NAMALWA (cell line): ENCODE measurements at regions not wholly inside any gene's neighbourhood (a gene's known extent, or its start where the extent isn't known, plus 50 kb on each side); places are given as distances from the start of the nearest gene placed in this dataset.

Experiments used
- DNase-seq: peaks from one replicate; pipeline ENCODE4 v3.0.0-alpha.2; 2015; ENCODE audit warnings: low spot score

DNA sequence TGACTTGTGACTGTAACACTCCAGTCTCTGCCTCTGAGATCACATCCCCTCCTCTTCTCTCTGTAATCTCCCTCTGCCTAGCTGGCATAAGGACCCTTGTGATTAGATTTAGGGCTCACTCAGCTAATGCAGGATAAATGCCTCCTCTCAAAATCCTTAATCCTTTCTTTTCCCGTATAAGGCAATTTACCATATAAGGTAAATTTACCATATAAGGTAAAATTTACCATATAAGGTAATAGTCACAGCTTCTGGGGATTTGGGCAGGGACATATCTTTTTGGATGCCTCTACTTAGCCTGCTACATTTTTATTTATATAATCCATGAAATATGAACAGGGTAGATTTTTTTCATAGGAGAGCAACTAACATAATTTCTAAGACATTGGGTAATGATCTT, 318.0 kb upstream of the PUM3 start:
- DNase-seq = no peak

DNA sequence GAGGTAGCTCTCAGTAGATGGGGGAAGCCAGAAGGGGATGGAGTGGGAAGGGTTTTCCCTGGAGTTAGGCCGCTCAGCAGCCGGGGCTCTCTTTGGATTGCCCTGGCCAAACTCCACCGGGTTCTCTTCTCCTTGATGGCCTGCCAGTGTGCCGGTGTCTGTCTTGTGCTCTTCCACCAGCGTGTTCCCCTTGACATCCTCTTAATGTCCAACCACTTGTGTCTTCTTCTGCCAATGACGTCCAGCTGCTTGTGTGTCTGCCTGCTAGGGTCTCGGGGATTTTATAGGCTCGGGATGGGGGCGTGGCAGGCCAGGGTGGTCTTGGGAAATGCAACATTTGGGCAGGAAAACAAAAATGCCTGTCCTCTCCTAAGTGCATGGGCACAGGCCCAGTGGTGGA, 313.1 kb upstream of the PUM3 start:
- no peak for DNase-seq

DNA sequence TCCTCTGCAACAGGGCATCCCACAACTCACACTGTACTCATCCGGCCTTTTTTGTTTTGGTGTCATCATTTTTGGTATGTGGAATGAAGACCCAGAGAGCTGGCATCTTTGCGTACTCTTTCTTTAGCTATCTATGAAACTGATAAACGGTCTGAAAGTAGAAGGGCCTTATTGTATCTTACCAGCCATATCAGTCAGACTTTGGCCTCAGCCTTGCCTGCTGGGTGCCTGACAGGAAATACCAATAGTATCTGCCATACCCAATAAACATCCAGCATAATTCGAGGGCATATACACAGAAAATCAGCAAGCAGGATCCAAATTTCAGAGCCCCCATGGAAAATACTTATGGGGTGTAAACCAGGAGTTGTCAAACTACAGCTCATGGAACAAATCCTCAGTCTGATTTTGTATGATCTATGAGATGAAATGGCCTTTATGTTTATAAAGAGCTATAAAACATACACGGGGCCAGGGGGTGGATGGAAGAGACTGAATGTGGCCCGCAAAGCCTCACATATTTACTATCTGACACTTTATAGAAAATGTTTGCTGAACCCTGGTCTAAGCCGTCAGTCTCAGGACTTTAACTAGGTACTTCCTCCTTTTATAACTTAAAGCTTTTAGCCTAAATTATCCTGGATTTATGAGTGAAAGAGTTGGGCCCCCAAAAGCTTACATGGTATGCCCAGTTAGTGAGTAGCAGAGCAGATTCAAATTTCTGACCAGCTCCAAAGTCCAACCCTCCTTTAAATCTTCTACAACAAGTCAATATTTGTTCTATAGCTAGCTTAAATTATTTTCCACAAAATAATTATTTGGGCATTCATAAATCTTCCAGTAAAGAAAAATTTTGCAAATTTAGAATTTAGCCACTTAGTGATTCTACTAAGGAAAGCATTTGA, 308.0 kb upstream of the PUM3 start:
- no peak for DNase-seq

DNA sequence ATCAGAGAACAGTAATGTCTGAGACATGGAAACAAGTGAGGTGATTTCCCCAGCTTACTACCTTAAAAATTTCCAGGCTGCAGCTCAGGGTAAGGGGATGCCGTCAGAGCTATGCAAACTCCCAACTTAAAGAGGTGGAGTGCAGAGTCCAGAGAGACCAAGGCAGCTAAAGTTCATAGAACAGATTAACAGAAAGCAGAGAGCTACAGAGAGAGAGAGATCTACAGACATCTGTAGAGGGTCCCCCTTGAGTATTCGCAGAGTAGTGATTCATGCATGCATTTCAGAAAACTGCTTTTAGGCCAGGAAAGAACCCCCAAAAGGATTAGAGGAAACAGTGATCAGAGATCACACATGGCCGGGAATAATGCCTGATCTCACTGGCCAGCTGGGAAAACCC, 306.2 kb upstream of the PUM3 start:
- no peak for DNase-seq

DNA sequence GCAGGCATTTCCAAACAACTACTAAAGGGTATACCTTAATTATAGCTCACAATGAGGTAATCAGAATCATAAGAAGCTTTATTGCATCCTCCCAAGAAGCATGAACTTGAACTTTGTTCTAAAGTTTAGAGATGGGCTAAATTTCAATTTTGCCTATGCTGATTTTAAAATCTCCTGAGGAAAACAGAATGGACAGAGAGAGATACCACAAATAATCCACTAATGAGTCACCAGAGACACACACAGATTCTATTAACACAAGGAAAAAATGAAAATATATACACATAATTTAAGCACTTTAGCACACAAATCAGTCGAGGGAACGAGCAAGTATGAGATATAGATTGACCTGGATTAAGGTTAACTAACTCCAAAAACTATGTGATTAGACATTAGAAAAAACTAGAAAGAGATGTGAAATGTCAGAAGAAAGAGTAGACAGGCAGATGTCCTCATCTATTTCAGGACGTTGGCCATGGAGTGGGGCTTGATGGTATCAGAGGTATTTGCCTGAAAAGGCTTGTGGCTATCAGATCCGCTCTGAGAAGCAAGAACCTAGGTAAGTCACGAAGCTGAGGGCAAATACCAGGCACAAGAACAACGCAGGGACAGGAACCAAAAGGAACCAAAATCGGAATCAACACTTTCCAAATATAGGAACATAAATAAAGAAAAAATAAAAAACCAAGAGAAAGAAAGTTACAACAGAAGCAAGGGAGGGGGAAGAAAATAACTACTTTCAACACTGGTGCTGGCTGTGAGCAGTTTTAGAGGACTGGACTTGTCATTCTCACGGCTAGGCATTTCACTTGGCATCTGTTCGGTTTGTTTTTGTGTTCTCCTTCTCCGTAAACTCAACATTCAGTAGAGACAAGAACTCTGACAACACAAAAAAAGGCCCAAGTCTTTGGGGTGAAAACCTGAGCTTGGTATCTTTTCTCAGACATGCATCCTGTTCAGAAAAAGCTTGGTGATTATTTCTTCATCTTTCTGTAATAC, 294.6 kb upstream of the PUM3 start:
- no peak for DNase-seq

DNA sequence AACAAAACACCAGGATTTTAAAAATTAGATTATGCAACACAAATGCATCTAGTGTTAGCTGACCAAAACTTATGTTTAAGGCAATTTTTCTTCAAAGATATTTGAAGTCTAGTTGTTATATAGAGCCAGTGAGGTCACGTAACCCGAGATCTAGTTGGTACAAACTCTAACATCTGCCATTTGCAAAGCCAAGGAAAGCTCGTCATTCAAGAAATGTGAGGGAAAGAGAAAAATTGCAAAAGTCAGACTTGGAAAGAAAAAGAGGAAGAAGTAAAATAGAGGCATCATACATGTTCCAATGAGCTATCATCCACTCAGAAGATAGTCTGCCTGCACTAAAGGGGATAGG, 293.4 kb upstream of the PUM3 start:
- no peak for DNase-seq

DNA sequence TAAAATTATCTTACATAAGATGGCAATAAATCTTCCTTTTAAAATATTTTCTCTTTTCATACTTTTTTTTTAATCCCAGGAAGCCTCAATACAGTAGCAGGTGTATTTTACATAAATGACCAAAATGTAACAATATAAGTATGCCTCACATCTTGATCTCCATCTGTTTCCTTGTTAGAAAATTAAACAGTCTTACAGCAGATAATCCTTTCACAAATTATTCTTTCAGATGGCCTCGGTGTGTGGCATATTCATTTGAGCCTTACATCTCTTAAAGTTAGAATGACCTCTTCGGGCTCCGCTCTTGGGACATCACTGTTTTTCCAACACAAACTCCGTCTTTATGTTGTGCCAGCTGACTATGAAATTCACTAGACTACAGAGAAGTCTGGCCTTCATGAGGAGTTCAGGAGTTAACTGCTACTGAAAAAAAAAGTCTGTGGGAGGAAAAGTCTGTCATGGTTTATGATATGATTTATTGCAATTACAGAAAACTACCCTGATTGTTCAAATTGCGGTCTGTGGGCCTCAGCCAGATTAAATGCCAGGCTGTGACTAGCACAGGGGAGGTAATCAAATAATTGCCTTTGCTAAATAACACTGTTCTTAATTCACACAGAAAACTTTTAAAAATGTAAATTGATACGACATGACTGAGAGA, 292.9 kb upstream of the PUM3 start:
- no peak for DNase-seq

DNA sequence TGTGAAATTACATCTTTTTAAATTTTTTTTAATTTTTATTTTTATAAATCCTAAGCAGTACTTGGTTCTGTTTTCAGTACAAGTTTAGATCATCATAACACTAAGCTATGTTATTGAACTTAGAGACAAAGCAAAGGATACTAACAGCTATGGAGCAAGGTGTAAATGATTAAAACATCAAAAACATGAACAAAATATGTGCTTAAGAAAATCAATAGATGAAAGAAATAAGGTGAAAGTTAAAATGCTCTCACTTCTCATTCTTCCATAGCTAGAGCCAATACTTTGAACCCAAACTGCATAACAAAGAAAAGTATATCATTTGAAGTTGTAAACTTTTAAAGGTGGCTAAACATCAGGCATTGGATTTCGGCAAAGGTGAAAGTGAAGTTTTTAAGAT, 292.3 kb upstream of the PUM3 start:
- no peak for DNase-seq

DNA sequence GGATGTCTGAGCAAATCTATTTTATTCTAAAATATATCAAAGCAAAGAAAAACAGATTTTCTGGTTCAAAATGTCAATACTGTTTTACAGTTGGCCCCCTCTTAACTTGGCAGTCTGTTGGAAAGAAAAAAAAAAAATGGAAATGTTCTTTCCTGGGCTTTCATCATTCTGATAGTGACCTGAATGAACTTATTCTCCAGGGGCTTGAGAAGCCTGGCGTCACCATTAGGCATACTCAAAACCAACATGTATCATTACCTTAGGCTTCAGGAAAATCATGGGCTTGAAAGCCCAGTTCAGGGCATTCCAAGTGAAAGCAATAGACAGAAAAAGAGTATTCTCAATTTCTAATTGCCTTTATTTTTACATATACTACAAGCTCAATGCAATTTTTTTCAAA, 283.7 kb upstream of the PUM3 start:
- no peak for DNase-seq

DNA sequence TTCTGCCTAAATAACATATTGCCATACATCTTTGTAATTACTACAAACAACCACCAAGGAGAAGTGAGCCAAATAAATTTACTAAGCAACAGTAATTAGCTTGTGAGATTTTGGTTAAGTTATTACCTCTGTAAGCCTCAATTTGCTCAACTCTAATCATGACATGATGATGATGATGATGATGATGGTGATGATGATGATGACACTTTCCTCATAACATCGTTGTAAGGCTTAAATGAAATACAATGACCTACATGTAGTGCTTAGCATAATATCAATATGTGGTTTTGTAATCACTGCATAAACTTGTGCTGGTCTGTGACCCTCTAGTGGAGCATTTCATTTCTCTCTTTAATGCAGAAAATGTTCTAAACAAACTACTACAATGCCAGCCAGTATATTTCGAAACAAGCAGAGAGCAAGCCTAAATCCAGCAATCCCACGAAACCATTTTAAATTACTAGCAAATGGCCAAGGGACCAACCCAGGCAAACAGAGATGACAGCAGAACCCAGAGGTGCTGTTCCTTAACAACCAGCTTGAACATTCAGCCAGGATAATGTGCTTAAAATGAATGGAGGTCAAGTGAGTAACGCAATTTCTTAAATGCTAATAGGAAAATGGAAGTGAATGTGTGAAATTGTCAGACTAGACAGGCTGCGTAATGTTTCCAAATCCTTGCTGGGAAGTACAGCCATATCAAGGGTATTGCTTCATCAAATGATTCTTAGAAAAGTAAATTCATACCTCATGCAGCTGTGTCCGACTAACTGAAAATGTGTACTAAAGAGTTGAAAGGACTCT, 281.9 kb upstream of the PUM3 start:
- DNase-seq = no peak

DNA sequence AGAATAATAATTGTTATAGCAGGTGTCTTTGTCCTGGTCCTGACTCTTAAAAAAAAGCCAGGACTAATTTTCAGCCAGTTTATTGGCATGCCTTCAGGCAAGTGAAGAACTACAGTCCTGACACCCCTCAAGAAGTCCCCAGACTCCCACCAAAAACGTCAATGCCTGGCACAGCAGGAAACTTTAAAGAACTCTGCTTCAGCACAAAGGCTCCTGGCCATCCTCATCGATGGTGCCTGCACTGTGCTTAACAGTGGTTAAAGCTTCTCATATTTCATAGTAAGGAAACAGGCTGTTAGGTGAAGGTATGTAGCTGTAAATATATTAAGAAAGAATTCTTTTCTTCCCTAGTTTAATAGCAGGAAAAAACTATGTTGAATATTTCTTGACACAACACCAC, 280.1 kb upstream of the PUM3 start:
- DNase-seq = no peak

DNA sequence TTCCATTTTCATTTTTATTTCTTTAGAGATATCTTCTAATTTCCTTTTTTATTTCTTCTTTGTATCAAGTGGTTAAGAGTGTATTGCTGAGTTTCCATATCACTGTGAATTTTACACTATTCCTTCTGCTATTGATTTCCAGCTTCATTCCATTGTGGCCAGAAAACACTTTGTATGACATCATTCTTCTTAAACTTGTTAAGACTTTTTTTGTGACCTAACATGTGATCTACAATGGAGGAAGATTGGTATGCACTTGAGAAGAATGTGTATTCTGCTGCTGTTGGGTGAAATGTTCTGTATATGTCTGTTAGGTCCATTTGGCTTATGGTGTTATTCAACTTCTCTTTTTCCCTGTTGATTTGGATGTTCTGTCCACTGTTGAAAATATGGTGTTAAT, 274.2 kb upstream of the PUM3 start:
- DNase-seq = no peak

DNA sequence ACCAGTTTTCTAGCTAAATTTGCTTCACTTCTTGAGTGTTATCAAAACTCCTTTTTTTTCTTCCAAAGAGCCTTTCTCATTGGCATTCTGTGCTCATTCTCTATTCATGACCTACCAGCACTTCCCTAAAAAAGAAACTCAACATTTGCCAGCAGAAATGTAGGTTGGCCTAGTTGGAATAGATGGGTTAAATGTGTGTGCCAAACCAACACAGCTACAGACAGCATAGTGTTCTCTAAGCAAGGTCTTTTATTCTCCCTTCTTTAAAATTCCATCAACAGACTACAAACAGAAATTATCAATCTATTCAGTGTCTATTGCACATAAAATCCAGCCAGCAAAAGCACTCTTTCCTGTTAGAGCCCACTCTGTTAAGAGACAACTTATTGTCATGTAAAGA, 255.8 kb upstream of the PUM3 start:
- no peak for DNase-seq

DNA sequence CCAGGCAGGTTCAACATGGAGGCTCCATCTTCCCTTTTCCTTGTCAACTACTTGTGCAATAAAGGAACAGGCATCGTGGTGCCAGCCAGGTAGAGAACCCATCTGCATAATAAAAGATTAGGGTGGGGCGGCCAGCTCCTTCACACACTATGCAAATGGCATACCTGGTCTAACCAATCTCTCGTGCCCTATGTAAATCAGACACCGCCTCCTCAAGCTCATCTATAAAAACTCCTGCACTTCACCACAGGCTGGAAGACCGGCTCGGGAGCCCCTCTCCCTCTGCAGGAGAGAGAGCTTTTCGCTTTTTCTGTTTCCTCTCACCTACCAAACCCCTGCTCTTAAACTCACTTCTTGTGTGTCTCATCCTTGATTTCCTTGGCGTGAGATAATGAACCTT, 244.3 kb upstream of the PUM3 start:
- no peak for DNase-seq

DNA sequence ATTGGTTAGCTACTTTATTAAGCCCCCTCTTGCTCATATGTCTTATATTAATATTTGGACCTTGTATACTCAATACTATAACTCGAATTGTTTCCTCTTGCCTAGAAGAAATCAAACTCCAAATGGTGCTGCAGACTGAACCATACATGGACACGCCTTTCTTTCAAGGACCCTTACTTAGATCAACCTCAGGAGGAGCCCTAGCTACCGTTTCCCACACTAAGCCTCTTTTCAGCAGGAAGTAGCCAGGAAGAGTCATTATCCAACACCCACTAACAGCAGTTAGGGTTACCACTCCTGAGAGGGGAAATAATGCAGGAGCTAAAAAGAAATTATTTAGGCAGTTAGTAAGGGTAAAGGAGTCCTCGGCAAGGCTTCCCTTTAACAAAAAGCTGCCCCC, 243.8 kb upstream of the PUM3 start:
- DNase-seq = no peak

DNA sequence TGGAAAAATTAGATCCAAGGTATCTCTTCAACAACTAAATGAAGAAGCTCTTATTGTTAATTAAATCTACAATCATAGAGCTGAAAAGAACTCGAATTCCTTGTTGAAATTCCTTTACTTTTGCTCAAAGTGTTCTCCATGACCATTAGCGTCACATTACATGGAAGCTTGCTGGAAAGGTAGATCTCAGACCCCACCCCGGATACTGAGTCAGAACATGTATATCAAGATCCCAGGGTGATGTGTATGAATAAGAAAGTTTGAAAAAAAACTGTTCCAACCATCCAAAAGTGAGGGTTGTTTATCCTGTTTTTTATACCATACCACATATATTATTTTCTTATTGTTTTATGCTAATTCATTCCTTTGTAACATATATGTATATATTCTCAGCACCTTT, 237.1 kb upstream of the PUM3 start:
- no peak for DNase-seq

DNA sequence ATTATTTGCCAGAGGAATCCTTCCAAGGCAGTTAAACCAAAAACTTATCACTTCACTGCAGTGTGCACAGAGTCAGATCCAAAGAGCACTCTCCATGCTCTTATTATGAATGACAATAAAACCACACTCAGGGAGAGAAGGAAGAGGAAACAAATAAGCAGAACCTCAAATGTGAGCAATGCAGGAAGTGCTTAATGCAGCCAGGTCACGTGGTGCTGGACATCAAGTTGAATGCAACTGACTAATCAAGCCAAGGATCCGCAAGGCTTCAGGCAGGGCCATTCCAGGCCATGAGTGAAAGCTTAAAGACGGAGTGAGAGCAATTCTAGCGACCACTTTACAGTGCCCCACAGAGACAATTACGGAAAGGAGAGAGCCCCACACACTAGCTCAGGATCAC, 230.4 kb upstream of the PUM3 start:
- no peak for DNase-seq

DNA sequence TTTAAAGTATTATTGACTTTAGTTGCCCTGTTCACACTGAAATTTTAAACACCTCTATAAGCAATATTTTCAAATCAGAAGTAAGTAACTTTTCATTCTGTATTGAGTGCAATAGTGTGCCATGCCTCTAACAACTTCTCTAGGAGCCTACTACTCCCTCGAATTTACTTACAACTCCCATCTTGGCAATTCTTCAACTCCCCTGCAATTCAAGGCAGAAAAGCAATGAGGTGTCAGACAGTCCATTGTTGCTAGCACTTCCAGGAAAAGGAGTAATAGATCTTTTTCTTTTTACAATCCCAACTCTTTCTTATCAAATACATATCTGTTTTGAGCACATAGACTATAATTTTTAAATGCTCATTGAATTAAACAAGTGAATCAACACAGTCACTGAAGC, 222.7 kb upstream of the PUM3 start:
- no peak for DNase-seq

DNA sequence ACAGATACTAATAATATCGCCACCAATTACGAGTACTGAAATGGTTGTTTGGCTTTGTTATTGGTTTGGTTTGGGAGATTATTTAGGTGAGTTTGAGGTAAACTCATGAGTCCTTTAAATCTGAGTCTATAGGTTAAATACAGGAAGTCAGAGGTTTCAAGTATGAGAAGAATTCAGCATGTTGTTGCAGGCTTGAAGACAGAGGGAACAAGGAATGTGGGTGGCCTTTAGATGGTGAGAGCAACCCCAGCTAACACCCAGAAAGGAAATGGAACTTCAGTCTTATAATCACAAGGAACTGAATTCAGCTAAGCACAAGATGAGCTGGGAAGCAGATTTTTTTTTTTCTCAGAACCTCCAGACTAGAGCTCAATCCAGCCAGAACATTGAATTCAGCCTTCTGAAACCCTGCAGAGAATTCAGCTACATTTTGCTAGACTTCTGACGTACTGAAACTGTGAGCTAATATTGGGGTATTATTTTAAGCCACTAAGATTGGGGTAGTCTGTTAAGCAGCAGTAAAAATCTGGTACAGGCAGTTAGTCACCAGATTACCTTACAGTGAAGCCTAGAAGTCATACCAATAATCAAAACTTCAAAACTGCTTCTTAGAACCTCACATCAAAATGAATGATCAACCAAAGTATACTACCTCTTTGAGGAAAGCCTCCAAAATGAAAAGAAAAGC, 216.0 kb upstream of the PUM3 start:
- no peak for DNase-seq

DNA sequence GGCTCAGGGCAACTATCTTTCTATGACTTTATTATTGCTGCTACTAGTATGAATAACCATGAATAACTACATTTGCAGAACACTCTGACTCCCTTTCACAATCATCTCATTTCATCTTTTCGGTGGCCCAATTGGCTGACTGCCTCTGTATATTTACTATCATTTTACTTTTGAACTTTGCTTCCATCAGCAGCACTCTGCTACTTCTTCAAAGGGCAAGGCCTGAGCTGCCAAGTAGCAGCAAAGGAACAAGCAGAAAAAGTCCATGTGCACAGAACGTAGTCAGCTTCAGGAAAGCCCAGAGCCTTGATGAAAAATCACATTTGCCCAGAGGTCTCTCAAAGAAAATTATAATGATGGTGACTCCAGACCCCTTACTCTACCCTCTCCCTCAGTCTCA, 214.5 kb upstream of the PUM3 start:
- no peak for DNase-seq

DNA sequence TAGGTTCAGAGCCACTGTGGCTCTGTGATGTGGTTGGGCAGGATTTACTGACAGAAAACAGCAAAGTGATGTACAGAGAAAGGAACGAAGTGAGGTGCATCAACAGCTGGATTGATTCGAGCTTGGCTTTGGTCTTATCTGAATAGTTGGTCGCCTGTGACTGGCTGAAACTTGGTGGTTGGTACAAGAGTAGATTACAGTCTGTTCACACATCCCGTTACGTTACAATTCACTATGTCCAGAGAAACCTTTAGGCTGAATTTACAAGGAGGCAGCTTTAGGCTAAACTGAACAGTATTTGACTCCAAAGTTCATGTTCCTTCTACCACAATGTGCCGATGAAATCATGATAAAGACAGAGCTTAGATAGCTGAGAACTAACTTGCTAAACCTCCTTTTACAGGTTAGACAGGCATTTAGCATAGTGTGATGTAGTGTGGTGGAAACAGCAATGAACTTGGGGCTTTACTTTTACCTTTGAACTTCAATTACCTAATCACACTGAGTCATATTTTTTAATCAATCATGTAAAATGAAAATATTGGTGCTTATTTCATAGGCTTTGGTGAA, 210.2 kb upstream of the PUM3 start:
- DNase-seq = no peak
